IMR-90 (cell line): ENCODE measurements at regions not wholly inside any gene's neighbourhood (a gene's known extent, or its start where the extent isn't known, plus 50 kb on each side); places are given as distances from the start of the nearest gene placed in this dataset.

ENCODE experiments used
- ATAC-seq: fragments of 200-7000 bp; cut with Tn5 transposase; 2 replicates; pipeline ENCODE4 v1.9.1; 2020; ENCODE audit warnings: low read depth, mild to moderate bottlenecking, moderate library complexity
- BruUV-seq: library from RNA; stranded (reverse); fragments of 400-500 nt; replicated peaks from 2 replicates; lab custom pipeline; 2021; lab: Mats Ljungman, UMichigan
- CTCF ChIA-PET: fragments of 300-600 bp; formaldehyde crosslinking; extraction: SDS; loops from one replicate; lab custom pipeline; 2021; ENCODE audit warnings: antibody characterized with exemption; lab: Yijun Ruan, JAX
- POLR2A ChIA-PET: fragments of 300-600 bp; sonication (Branson Sonifier 250); formaldehyde crosslinking; loops from one replicate; lab custom pipeline; 2022; ENCODE audit warnings: antibody characterized with exemption; ENCODE audit not compliant: unreplicated experiment; lab: Charles Lee
- DNase-seq: peaks from one replicate; pipeline ENCODE4 v3.0.0; 2013
- H2AFZ ChIP-seq: replicated peaks from 2 replicates; pipeline ENCODE3; 2013; ENCODE audit warnings: low read length, mild to moderate bottlenecking; ENCODE audit not compliant: poor library complexity
- H2AK5ac ChIP-seq: 2 replicates; pipeline ENCODE4 v1.6.1; 2013; ENCODE audit warnings: low read depth, low read length, inconsistent platforms
- H2AK9ac ChIP-seq: replicated peaks from 2 replicates; pipeline ENCODE3; 2013; ENCODE audit warnings: mild to moderate bottlenecking, low read depth, low read length, moderate library complexity; ENCODE audit not compliant: poor library complexity
- H2BK120ac ChIP-seq: 2 replicates; pipeline ENCODE4 v1.6.1; 2013; ENCODE audit warnings: low read depth, low read length, inconsistent platforms
- H2BK15ac ChIP-seq: 3 replicates; pipeline ENCODE4 v1.6.1; 2013; ENCODE audit warnings: low read depth, low read length, inconsistent platforms
- H2BK20ac ChIP-seq: 2 replicates; pipeline ENCODE4 v1.6.1; 2013; ENCODE audit warnings: low read depth, mild to moderate bottlenecking, inconsistent platforms, low read length, moderate library complexity
- H2BK5ac ChIP-seq: 2 replicates; pipeline ENCODE4 v1.6.1; 2013; ENCODE audit warnings: mild to moderate bottlenecking, low read depth, low read length, inconsistent platforms; ENCODE audit not compliant: poor library complexity, severe bottlenecking
- H3K14ac ChIP-seq: replicated peaks from 2 replicates; pipeline ENCODE4 v1.6.1; 2013; ENCODE audit warnings: low read depth, low read length, inconsistent platforms
- H3K18ac ChIP-seq: 2 replicates; pipeline ENCODE4 v1.6.1; 2013; ENCODE audit warnings: low read depth, low read length, control low read depth
- H3K23ac ChIP-seq: 2 replicates; pipeline ENCODE4 v1.6.1; 2013; ENCODE audit warnings: low read depth, low read length, inconsistent platforms
- H3K27ac ChIP-seq: 2 replicates; pipeline ENCODE4 v1.5.1; 2013; ENCODE audit warnings: mild to moderate bottlenecking, control low read depth, low read length; ENCODE audit not compliant: insufficient read depth
- H3K27me3 ChIP-seq: 2 replicates; pipeline ENCODE4 v1.6.1; 2013; ENCODE audit warnings: low read length; ENCODE audit not compliant: control insufficient read depth, insufficient read depth
- H3K36me3 ChIP-seq: 2 replicates; pipeline ENCODE4 v1.6.1; 2013; ENCODE audit warnings: low read length, mixed read lengths; ENCODE audit not compliant: control insufficient read depth, insufficient read depth
- H3K4ac ChIP-seq: 2 replicates; pipeline ENCODE4 v1.6.1; 2013; ENCODE audit warnings: low read depth, low read length, inconsistent platforms
- H3K4me1 ChIP-seq: 2 replicates; pipeline ENCODE4 v1.6.1; 2013; ENCODE audit warnings: low read length, mixed read lengths; ENCODE audit not compliant: control insufficient read depth, insufficient read depth
- H3K4me2 ChIP-seq: 2 replicates; pipeline ENCODE4 v1.6.1; 2013; ENCODE audit warnings: low read depth, mild to moderate bottlenecking, control low read depth, low read length, moderate library complexity
- H3K4me3 ChIP-seq: 2 replicates; pipeline ENCODE4 v1.5.1; 2013; ENCODE audit warnings: low read depth, mild to moderate bottlenecking, control low read depth, low read length, moderate library complexity; ENCODE audit not compliant: insufficient read depth
- H3K56ac ChIP-seq: 2 replicates; pipeline ENCODE4 v1.6.1; 2013; ENCODE audit warnings: low read length, inconsistent platforms; ENCODE audit not compliant: insufficient read depth; ENCODE audit errors: extremely low read depth
- H3K79me1 ChIP-seq, 2 experiments: 2 replicates each; pipeline ENCODE4 v1.6.1; 2013; ENCODE audit warnings: low read length in 2 of 2, inconsistent platforms in 1 of 2, low read depth in 1 of 2
- H3K9ac ChIP-seq: 2 replicates; pipeline ENCODE4 v1.6.1; 2013; ENCODE audit warnings: low read depth, low read length, control low read depth
- H3K9me1 ChIP-seq: 2 replicates; pipeline ENCODE4 v1.6.1; 2013; ENCODE audit warnings: low read length, inconsistent platforms; ENCODE audit not compliant: insufficient read depth
- H3K9me3 ChIP-seq: 2 replicates; pipeline ENCODE4 v1.6.1; 2013; ENCODE audit warnings: low read length; ENCODE audit not compliant: control insufficient read depth, insufficient read depth
- H4K20me1 ChIP-seq: 2 replicates; pipeline ENCODE4 v1.6.1; 2013; ENCODE audit warnings: low read length, inconsistent platforms; ENCODE audit not compliant: insufficient read depth
- H4K5ac ChIP-seq: 2 replicates; pipeline ENCODE4 v1.6.1; 2013; ENCODE audit warnings: mild to moderate bottlenecking, low read depth, low read length, control low read depth
- H4K8ac ChIP-seq, 2 experiments: 2 replicates each; pipeline ENCODE4 v1.6.1; 2013; ENCODE audit warnings: low read depth in 2 of 2, low read length in 2 of 2, control low read depth in 1 of 2, inconsistent platforms in 1 of 2
- H4K91ac ChIP-seq: 2 replicates; pipeline ENCODE4 v1.6.1; 2013; ENCODE audit warnings: low read depth, low read length, inconsistent platforms; ENCODE audit not compliant: insufficient read depth
- BHLHE40 ChIP-seq: fragments of 150-350 bp; IDR thresholded peaks from 2 replicates; pipeline ENCODE4 v1.6.1; 2016; ENCODE audit warnings: mild to moderate bottlenecking, low read depth, low read length
- CEBPB ChIP-seq: IDR thresholded peaks from 2 replicates; pipeline ENCODE4 v1.6.1; 2012; ENCODE audit warnings: low read depth, low read length, improper control_type of control experiment
- CHD1 ChIP-seq: IDR thresholded peaks from 2 replicates; pipeline ENCODE4 v1.6.1; 2012; ENCODE audit warnings: low read depth, low read length, improper control_type of control experiment
- ELK1 ChIP-seq: fragments of 150-350 bp; IDR thresholded peaks from 2 replicates; pipeline ENCODE4 v1.6.1; 2016; ENCODE audit warnings: low read depth, mild to moderate bottlenecking, low read length, moderate library complexity, borderline replicate concordance
- FOS ChIP-seq: fragments of 150-350 bp; IDR thresholded peaks from 2 replicates; pipeline ENCODE4 v1.6.1; 2016; ENCODE audit warnings: low read depth, low read length
- MAFK ChIP-seq: IDR thresholded peaks from 2 replicates; pipeline ENCODE4 v1.6.1; 2012; ENCODE audit warnings: low read depth, low read length, improper control_type of control experiment
- MAZ ChIP-seq: IDR thresholded peaks from 2 replicates; pipeline ENCODE4 v1.6.1; 2012; ENCODE audit warnings: low read depth, mild to moderate bottlenecking, low read length, improper control_type of control experiment, moderate library complexity, borderline replicate concordance
- NFE2L2 ChIP-seq: fragments of 150-350 bp; IDR thresholded peaks from 2 replicates; pipeline ENCODE4 v1.6.1; 2016; ENCODE audit warnings: low read depth, mild to moderate bottlenecking, low read length
- POLR2A ChIP-seq: IDR thresholded peaks from 2 replicates; pipeline ENCODE4 v1.6.1; 2012; ENCODE audit warnings: mild to moderate bottlenecking, low read depth, low read length
- RAD21 ChIP-seq: IDR thresholded peaks from 2 replicates; pipeline ENCODE4 v1.6.1; 2012; ENCODE audit warnings: low read length, improper control_type of control experiment
- RFX5 ChIP-seq: IDR thresholded peaks from 2 replicates; pipeline ENCODE4 v1.8.0; 2012; ENCODE audit warnings: low read depth, mild to moderate bottlenecking, low read length, moderate library complexity
- SMC3 ChIP-seq: fragments of 150-350 bp; IDR thresholded peaks from 2 replicates; pipeline ENCODE4 v1.6.1; 2016; ENCODE audit warnings: low read depth, mild to moderate bottlenecking, antibody characterized with exemption, low read length, moderate library complexity
- USF2 ChIP-seq: fragments of 150-350 bp; IDR thresholded peaks from 2 replicates; pipeline ENCODE4 v1.6.1; 2017; ENCODE audit warnings: mild to moderate bottlenecking, antibody characterized with exemption, low read length, low read depth
- WGBS, 2 experiments: methylation state at CpG; one replicate each; pipeline versions ENCODE4 v1.1.5 to v1.1.7; 2013; ENCODE audit warnings: missing lambda C conversion rate in 2 of 2; ENCODE audit not compliant: insufficient read length in 1 of 2; ENCODE audit errors: extremely low coverage in 2 of 2; 5-methylcytosine and 5-hydroxymethylcytosine counted together
- dilution Hi-C: fragments of 300-500 bp; cut with HindIII; formaldehyde crosslinking; loops from one replicate; pipeline ENCODE4 v1.14.3; 2018; ENCODE audit warnings: low sequenced_read_pairs; ENCODE audit not compliant: unreplicated experiment
- in situ Hi-C: fragments of 300-500 bp; cut with MboI; formaldehyde crosslinking; loops from 3 replicates; pipeline ENCODE4 v1.14.3; 2019; ENCODE audit warnings: low sequenced_read_pairs, inconsistent platforms, mixed read lengths
- intact Hi-C: fragments of 100-400 bp; cut with micrococcal nuclease; formaldehyde crosslinking; loops from 2 replicates; pipeline ENCODE4 v1.10.0; 2022
- TF ChIP-seq, protein P1 (sequence below): conservative IDR thresholded peaks from 2 replicates; pipeline ENCODE4 v1.5.1; 2012; ENCODE audit warnings: mild to moderate bottlenecking, low read depth, low read length, improper control_type of control experiment

- intact Hi-C loops (no loop called here), in situ Hi-C loops (no loop called here), dilution Hi-C loops (no loop called here)
- Histone ChIP-seq H3K23ac (no peak overlapping the region), H3K9ac (no peak overlapping the region), H4K20me1 (no peaks in the 10 kb centered on the region), H3K27ac (no peak overlapping the region), H3K18ac (no peak overlapping the region), H3K56ac (no peak overlapping the region), H2AFZ (no peak overlapping the region), H3K4ac (no peak overlapping the region), H3K9me3 (no peaks in the 10 kb centered on the region), H2AK5ac (no peak overlapping the region; the same call in 1 of the 2 replicates), H3K36me3 (no peaks in the 10 kb centered on the region), H4K5ac (no peak overlapping the region), H2BK15ac (no peak overlapping the region), H3K9me1 (0 out of 2 replicates have a peak, but pooled peaks cover 3% of the 10 kb centered on the region), H3K4me2 (no peak overlapping the region), H3K79me1 (no peaks in the 10 kb centered on the region), H3K4me1 (peaks cover 1% of the 10 kb centered on the region; the same call in 1 of the 2 replicates), H2AK9ac (no peak overlapping the region), H3K4me3 (no peak overlapping the region), H3K27me3 (no peaks in the 10 kb centered on the region), H2BK20ac (no peak overlapping the region), H2BK120ac (no peak overlapping the region), H4K8ac (no peak overlapping the region), H4K91ac (no peak overlapping the region), H2BK5ac (no peak overlapping the region), H3K14ac (no peak overlapping the region)
- no TSS peak for BruUV-seq
- TF ChIP-seq CHD1, result no peak
- TF ChIP-seq MAZ, result no peak
- no peak for TF ChIP-seq ELK1
- no peak for TF ChIP-seq USF2
- TF ChIP-seq BHLHE40, result no peak
- TF ChIP-seq NFE2L2, result no peak
- TF ChIP-seq CEBPB, result no peak
- no peak for TF ChIP-seq SMC3
- TF ChIP-seq MAFK, result no peak
- TF ChIP-seq, protein P1, sequence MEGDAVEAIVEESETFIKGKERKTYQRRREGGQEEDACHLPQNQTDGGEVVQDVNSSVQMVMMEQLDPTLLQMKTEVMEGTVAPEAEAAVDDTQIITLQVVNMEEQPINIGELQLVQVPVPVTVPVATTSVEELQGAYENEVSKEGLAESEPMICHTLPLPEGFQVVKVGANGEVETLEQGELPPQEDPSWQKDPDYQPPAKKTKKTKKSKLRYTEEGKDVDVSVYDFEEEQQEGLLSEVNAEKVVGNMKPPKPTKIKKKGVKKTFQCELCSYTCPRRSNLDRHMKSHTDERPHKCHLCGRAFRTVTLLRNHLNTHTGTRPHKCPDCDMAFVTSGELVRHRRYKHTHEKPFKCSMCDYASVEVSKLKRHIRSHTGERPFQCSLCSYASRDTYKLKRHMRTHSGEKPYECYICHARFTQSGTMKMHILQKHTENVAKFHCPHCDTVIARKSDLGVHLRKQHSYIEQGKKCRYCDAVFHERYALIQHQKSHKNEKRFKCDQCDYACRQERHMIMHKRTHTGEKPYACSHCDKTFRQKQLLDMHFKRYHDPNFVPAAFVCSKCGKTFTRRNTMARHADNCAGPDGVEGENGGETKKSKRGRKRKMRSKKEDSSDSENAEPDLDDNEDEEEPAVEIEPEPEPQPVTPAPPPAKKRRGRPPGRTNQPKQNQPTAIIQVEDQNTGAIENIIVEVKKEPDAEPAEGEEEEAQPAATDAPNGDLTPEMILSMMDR, result no peak
- TF ChIP-seq RFX5, result no peak
- no peak for TF ChIP-seq RAD21
- no peak for TF ChIP-seq POLR2A
- no peak for TF ChIP-seq FOS
- ChIA-PET CTCF (no interaction called here), POLR2A (no interaction called here)
- WGBS, 2 experiments, result 54% methylated on average over 2 of the region's 7 CpGs; no CpG with 5 or more reads in 1 of the 2 experiments
- ATAC-seq (no peak), DNase-seq (peak; percentile 37)
Measured at GRCh38 chr13:31053091-31053490, 108.6 kb downstream of the HSPH1 start.
